ENCODE measurements at regions not wholly inside any gene's neighbourhood (a gene's known extent, or its start where the extent isn't known, plus 50 kb on each side); places are given as distances from the start of the nearest gene placed in this dataset.

DNA sequence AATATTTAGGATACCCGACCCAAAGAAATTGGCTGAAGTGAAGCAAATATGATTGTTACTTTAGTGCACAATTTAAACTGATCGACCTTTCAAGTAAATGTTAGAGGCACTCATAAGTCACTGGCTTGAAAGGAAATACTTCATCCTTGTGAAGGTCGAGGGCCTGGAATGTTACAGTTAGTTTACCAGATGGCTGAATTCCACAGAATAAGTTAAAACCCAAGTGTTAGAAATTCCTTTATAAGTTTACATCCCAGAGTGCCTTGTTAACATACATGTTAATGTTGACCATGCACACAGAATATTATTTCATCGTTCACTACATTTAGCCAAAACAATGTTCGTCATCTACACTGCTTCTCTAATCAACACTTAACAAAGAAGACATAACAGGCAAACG lies 235.5 kb upstream of the ANO3 start:
- TF ChIP-seq, protein P1, sequence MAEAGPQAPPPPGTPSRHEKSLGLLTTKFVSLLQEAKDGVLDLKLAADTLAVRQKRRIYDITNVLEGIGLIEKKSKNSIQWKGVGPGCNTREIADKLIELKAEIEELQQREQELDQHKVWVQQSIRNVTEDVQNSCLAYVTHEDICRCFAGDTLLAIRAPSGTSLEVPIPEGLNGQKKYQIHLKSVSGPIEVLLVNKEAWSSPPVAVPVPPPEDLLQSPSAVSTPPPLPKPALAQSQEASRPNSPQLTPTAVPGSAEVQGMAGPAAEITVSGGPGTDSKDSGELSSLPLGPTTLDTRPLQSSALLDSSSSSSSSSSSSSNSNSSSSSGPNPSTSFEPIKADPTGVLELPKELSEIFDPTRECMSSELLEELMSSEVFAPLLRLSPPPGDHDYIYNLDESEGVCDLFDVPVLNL (CRISPR knock-in tag; IDR thresholded peaks at IDR 0.05; ENCODE audit: borderline replicate concordance, low read depth) = no peak
- TF ChIP-seq, protein P2, sequence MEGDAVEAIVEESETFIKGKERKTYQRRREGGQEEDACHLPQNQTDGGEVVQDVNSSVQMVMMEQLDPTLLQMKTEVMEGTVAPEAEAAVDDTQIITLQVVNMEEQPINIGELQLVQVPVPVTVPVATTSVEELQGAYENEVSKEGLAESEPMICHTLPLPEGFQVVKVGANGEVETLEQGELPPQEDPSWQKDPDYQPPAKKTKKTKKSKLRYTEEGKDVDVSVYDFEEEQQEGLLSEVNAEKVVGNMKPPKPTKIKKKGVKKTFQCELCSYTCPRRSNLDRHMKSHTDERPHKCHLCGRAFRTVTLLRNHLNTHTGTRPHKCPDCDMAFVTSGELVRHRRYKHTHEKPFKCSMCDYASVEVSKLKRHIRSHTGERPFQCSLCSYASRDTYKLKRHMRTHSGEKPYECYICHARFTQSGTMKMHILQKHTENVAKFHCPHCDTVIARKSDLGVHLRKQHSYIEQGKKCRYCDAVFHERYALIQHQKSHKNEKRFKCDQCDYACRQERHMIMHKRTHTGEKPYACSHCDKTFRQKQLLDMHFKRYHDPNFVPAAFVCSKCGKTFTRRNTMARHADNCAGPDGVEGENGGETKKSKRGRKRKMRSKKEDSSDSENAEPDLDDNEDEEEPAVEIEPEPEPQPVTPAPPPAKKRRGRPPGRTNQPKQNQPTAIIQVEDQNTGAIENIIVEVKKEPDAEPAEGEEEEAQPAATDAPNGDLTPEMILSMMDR (IDR thresholded peaks at IDR 0.05) = no peak
- TF ChIP-seq JUN (CRISPR knock-in tag; IDR thresholded peaks at IDR 0.05) (no peak), TEAD4 (CRISPR knock-in tag; IDR thresholded peaks at IDR 0.05) (no peak), RELA (CRISPR knock-in tag; IDR thresholded peaks at IDR 0.05; ENCODE audit: borderline replicate concordance) (no peak), ATF6 (CRISPR knock-in tag; IDR thresholded peaks at IDR 0.05) (no peak), ESRRA (CRISPR knock-in tag; IDR thresholded peaks at IDR 0.05; ENCODE audit: borderline replicate concordance) (no peak), ZNF423 (CRISPR knock-in tag; IDR thresholded peaks at IDR 0.05) (no peak), ZBTB21 (CRISPR knock-in tag; IDR thresholded peaks at IDR 0.05; ENCODE audit: borderline replicate concordance) (no peak), NR2C2 (CRISPR knock-in tag; IDR thresholded peaks at IDR 0.05) (no peak)
- TF ChIP-seq, protein P3, sequence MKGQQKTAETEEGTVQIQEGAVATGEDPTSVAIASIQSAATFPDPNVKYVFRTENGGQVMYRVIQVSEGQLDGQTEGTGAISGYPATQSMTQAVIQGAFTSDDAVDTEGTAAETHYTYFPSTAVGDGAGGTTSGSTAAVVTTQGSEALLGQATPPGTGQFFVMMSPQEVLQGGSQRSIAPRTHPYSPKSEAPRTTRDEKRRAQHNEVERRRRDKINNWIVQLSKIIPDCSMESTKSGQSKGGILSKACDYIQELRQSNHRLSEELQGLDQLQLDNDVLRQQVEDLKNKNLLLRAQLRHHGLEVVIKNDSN (CRISPR knock-in tag; IDR thresholded peaks at IDR 0.05) = no peak
- TF ChIP-seq, protein P4, sequence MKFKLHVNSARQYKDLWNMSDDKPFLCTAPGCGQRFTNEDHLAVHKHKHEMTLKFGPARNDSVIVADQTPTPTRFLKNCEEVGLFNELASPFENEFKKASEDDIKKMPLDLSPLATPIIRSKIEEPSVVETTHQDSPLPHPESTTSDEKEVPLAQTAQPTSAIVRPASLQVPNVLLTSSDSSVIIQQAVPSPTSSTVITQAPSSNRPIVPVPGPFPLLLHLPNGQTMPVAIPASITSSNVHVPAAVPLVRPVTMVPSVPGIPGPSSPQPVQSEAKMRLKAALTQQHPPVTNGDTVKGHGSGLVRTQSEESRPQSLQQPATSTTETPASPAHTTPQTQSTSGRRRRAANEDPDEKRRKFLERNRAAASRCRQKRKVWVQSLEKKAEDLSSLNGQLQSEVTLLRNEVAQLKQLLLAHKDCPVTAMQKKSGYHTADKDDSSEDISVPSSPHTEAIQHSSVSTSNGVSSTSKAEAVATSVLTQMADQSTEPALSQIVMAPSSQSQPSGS (CRISPR knock-in tag; IDR thresholded peaks at IDR 0.05; ENCODE audit: borderline replicate concordance, low read depth) = no peak
